HG03571 (cell line): ENCODE measurements at regions not wholly inside any gene's neighbourhood (a gene's known extent, or its start where the extent isn't known, plus 50 kb on each side); places are given as distances from the start of the nearest gene placed in this dataset.
"Not testable (repeated sequence)": the region's sequence is repeated elsewhere in the genome, so short reads cannot be mapped to it uniquely, and the experiment has no call there.

Experiments used
- ATAC-seq: cut with Tn5 transposase; IDR thresholded peaks from one replicate; pipeline ENCODE4 v1.9.1; 2021; ENCODE audit not compliant: unreplicated experiment

DNA sequence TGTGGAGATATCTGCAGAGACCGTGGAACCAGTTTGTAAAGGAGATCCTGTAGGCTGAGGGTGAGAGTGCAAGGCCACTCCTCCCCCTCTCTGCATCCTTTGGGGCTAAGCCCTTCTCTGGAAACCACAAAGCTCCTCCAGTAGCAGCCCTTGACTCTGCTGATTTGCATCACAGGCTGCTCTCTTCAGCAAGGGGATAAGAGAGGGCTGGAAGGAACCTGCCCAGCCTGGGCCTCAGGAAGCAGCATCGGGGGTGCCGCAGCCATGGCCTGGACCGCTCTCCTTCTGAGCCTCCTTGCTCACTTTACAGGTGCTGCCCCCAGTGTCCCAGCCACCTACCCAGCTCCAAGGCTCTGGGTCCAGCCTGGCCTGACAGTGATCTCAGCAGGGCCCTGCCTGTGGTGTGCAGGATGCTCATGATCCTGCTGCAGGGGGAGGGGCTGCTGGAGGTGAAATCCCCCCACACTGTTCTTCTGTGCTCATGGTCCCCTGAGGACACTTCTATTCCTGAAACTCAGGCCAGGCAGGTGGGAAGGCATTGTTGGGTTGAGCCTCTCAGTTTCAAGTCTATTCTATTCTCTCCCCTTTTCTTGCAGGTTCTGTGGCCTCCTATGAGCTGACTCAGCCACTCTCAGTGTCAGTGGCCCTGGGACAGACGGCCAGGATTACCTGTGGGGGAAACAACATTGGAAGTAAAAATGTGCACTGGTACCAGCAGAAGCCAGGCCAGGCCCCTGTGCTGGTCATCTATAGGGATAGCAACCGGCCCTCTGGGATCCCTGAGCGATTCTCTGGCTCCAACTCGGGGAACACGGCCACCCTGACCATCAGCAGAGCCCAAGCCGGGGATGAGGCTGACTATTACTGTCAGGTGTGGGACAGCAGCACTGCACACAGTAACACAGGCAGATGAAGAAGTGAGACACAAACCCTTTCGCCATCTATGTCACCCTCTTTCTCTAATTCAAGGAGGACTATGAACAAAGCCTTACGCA lies 68.5 kb upstream of the IGLL5 start:
- ATAC-seq = no peak

DNA sequence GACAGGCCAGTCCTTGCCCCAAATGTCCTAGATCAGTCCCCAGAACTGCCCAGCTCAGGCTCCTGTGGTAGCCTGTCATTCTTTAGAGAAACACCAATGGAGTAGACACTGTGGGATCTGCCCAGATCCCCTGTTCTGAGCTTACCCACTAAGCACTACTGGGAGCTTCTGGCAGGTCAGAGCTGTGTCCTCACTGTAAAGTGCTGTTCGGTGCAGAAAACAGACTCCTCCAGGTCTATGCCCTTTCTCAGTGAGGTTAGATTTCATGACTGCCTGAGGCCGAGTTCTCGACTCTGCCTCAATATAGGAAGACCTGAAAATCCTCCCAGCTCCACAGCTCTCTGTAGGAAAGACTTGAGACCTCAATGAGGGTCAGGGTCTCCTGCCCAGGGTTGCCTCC lies 67.5 kb upstream of the IGLL5 start:
- ATAC-seq = no peak

DNA sequence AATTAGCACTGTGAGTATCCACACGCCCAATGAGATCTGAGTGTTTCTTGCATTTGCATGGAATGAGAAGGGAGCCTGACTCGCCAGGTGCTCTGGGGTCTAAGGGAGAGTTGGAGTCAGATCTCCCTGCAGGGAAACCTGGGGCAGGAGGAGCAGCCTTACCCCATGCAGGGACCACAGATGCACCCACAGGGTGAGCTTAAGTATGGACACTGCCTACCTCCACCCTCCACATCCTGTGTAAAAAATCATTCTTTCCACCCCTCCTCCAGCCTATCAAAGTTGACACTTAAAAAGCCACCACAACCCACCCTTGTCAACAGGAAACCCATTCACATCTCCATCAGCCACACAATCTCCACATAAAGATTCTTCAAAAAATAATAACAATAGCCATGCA lies 67.0 kb upstream of the IGLL5 start:
- no peak for ATAC-seq

DNA sequence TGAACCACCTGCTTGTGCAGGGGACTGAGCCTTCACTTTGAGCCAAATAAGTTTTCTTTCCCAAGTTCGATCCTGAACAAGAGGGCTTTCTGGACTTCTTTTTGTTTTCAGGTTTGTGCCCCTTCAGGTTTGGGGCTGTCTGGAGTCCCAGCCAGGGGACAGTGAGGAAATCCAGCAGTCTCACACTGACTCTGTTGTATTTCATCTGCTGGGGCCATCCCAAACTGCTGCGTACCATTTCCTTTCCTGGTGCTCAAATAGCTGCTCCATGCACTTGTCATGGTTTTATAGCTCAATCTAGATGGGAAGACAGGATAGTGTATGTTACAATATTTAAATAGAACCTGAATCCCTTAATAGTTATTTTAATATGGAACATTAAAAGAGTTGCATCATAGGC lies 66.3 kb upstream of the IGLL5 start:
- ATAC-seq = no peak

GRCh38 chr22:22822106-22822505 lies 65.5 kb upstream of the IGLL5 start:
- ATAC-seq = no peak

GRCh38 chr22:22822553-22822952 lies 65.1 kb upstream of the IGLL5 start:
- ATAC-seq = not testable (repeated sequence)

DNA sequence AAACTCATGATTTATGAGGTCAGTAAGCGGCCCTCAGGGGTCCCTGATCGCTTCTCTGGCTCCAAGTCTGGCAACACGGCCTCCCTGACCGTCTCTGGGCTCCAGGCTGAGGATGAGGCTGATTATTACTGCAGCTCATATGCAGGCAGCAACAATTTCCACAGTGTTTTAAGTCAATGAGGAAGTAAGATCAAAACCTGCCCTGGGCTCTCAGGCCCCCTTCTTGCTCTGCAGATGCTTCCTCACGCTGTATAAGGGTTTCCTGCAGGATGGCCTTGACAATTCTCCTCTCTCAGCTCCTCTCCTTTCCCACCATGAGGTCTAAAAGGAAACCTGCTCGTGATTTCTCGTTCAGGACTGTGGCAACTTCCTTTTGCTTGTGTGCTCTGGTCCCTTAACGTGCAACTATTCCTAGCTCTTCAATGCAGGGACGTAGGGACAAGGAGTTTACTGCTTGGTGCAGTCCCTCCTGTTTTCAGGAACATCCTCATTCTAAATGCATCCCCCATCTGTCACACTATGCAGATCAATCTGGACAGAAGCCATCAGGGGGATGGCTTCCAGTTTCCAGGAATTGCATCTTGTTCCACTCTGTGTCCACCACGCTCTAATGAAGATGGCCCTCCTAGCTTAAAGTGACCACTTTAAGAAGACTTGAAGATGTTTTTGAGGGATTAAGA lies 64.3 kb upstream of the IGLL5 start:
- no peak for ATAC-seq

GRCh38 chr22:22824340-22825212 lies 63.0 kb upstream of the IGLL5 start:
- no peak for ATAC-seq

GRCh38 chr22:22825213-22825593 lies 62.4 kb upstream of the IGLL5 start:
- no peak for ATAC-seq

DNA sequence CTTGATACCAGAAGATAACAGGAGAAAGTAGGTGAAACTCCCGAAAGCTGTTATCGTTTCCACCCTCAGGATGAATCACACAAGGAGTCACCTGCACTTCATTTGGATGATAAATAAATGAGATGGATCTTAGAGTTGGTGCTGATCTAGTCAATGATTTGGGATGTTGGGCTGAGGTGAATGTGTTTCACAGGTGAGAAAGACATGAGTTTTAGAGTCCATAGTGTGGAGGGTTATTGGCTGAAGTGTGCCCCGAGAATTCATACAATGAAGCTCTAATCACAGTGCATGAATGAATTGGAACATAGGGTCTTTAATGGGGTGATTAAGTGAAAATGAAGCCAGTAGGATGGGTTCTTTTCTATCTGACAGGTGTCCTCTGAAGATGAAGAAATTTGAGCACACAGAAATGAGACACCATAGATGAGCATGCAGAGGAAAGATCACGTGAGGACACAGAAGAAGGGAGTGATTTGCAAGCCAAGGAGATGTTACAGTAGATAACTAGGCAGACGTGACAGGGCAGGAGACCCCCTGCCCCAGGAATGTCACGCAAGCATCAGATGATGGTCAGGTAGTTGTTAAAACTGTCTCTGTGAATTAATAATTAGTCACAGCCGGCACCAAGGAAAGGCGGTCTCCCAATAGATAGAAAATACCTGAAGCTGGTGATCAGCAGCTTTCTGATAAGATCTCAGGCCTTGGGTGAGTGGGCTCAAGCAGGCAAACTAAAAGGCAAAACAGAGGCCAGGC lies 60.3 kb upstream of the IGLL5 start:
- no peak for ATAC-seq

- no peak for ATAC-seq
Measured at GRCh38 chr22:22830193-22830592, 57.4 kb upstream of the IGLL5 start.

DNA sequence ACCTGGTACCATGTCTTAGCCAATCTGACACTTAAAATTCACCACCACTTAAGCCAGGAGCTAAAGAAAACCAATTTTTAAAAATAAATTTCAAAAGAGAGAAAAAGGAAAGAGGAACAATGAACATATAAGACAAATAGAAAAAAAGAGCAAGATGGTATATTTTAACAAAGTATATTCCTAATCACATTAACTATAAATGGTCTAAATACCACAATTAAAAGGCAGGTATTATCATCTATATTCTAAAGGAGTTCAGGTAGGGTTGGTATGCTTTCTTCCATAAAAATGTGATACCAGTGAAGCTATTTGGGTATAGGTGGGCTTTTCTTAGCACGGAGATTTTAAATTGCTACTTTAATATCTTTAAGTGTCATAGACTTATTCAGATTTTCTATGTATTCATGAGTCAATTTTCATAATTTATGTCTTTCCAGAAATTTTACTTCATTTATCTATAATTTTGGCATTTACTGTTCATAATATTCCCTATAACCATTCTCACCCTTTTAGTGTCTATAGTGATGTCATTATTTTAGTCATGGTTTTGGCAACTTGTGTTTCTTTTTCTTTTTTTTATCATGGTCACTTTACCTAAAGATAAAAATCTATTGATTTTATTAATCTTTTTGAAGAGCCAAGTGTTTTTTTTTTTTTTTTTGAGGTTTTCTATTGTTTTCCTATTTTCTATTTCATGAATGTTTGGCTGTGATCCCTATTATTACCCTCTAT lies 56.5 kb upstream of the IGLL5 start:
- no peak for ATAC-seq

DNA sequence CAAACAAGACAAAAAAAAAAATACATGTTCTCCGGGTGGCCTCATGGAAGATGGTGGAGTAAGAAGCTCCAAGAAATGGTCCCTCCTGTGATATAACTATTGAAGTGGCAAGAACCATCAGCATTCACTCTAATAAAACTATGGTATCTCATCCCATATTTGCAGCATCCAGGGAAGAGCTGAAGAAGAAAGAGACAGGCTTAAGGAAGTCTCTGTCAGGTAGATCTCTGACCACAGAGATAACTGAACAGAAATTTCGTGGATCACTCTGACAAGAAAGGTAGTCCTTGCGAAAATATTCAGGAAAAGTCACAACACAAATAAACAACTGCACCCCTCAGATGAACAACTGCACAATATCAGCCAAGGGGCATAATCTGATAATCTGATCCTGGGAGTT lies 54.6 kb upstream of the IGLL5 start:
- no peak for ATAC-seq

GRCh38 chr22:22833488-22833887 lies 54.1 kb upstream of the IGLL5 start:
- no peak for ATAC-seq

DNA sequence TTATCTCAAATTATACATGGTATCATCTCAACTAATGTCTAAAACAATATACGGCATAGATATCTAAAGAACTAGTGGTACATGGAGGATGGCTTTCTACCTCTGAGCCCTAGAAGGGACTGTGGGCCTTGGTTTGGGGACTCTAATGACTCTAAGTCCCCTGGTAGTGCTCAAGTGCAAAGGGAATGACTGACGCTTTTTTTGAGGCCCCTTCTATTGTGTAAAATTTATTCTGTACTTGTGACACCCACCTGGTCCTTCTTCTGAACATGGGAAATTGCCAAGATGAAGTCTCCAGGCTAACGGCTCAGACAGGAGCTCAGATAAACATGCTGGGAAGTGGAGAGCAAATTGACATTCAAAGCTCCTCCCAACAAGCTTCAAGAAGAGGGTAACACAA lies 53.4 kb upstream of the IGLL5 start:
- no peak for ATAC-seq

- ATAC-seq = no peak
Measured at GRCh38 chr22:22834783-22835182, 52.8 kb upstream of the IGLL5 start.

DNA sequence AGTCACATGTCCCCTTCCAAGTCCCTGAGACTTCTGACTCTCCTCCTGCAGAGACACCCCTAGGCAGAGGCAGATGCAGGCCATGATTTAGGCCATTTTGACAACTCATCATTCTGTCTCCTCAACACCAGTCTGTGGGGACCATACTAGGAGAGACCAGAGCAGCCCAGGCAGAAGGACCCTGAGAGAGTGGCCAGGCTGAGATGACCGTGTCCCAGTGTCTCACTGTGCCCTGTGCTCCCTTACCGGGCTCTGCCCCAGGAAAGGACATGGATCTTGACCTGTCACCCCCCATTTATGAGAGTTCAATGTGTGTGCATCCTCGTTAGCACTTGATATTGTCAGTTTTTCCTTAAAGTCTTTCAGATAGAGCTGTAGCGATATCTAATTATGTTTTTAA lies 52.4 kb upstream of the IGLL5 start:
- no peak for ATAC-seq

DNA sequence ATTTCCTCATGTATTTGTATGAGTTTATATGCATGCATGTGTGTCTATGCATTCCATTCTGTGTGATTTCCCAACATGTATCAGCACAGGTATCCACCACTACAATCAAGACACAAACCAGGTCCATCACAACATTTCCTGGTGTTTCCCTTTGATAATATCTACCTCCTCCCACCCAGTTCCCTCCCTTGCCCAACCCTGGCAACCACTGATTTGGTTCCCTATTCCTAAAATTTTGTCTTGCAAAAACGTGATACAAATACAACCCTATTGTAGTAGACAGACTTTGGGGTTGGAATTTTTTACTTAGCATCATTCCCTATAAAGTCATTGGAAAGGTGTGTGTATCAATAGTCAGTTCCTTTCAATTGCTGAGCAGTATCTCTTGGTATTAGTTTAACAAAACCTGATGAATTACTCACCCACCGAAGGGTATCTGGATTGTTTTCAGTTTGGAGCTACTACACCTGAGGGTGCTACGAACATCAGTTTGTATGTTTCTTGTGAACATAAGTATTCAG lies 51.8 kb upstream of the IGLL5 start:
- ATAC-seq = no peak

- no peak for ATAC-seq
Measured at GRCh38 chr22:22836635-22837034, 51.0 kb upstream of the IGLL5 start.
